H1 (cell line): ENCODE measurements at regions not wholly inside any gene's neighbourhood (a gene's known extent, or its start where the extent isn't known, plus 50 kb on each side); places are given as distances from the start of the nearest gene placed in this dataset.

ENCODE experiments used
- CTCF ChIA-PET: fragments of 300-600 bp; sonication (Branson Sonifier 250); formaldehyde crosslinking; loops from one replicate; lab custom pipeline; 2021; ENCODE audit not compliant: partially characterized antibody; lab: Charles Lee
- POLR2A ChIA-PET: fragments of 300-600 bp; sonication (Branson Sonifier 250); formaldehyde crosslinking; loops from one replicate; lab custom pipeline; 2021; ENCODE audit warnings: inconsistent platforms; ENCODE audit not compliant: partially characterized antibody; lab: Charles Lee
- DNase-seq, 2 experiments: peaks; one replicate each; pipeline versions ENCODE4 v3.0.0 to v3.0.0-alpha.2; 2010 to 2022; ENCODE audit warnings: low spot score in 2 of 2, low read depth in 1 of 2, mixed read lengths in 1 of 2
- FAIRE-seq: peaks from 2 replicates; lab custom pipeline; 2011; peaks lifted over from hg19 to GRCh38; lab: Jason Lieb, UNC
- H2AFZ ChIP-seq: 2 replicates; pipeline ENCODE4 v1.8.1; 2012; ENCODE audit warnings: low read length, inconsistent platforms
- H2AK5ac ChIP-seq: 2 replicates; pipeline ENCODE4 v1.6.1; 2013; ENCODE audit warnings: low read depth, low read length
- H2BK120ac ChIP-seq: replicated peaks from 2 replicates; pipeline ENCODE3; 2013; ENCODE audit warnings: low read depth, low read length, inconsistent platforms
- H2BK12ac ChIP-seq: 2 replicates; pipeline ENCODE4 v1.6.1; 2013; ENCODE audit warnings: low read depth, low read length
- H2BK15ac ChIP-seq: 2 replicates; pipeline ENCODE4 v1.6.1; 2013; ENCODE audit warnings: low read length
- H2BK20ac ChIP-seq: 2 replicates; pipeline ENCODE4 v1.6.1; 2013; ENCODE audit warnings: low read length
- H2BK5ac ChIP-seq: 2 replicates; pipeline ENCODE4 v1.6.1; 2013; ENCODE audit warnings: low read depth, low read length
- H3K14ac ChIP-seq: 2 replicates; pipeline ENCODE4 v1.6.1; 2013; ENCODE audit warnings: inconsistent platforms; ENCODE audit not compliant: insufficient read length
- H3K18ac ChIP-seq: 2 replicates; pipeline ENCODE4 v1.6.1; 2013; ENCODE audit warnings: low read length; ENCODE audit errors: extremely low read depth
- H3K23ac ChIP-seq: 2 replicates; pipeline ENCODE4 v1.6.1; 2013; ENCODE audit warnings: inconsistent platforms; ENCODE audit not compliant: insufficient read length
- H3K23me2 ChIP-seq: 2 replicates; pipeline ENCODE4 v1.6.1; 2013; ENCODE audit warnings: low read depth, low read length
- H3K27ac ChIP-seq: 2 replicates; pipeline ENCODE4 v1.6.1; 2011; ENCODE audit warnings: low read depth, low read length, inconsistent platforms
- H3K27me3 ChIP-seq, 4 experiments: replicated peaks in 1 of 4; 1 replicate in 1 of 4; 2 replicates in 3 of 4; pipeline versions ENCODE4 v1.6.1 to v1.8.1; 2011 to 2013; ENCODE audit warnings: low read length in 3 of 4, mild to moderate bottlenecking in 3 of 4, inconsistent platforms in 2 of 4, mixed read lengths in 2 of 4, moderate library complexity in 1 of 4; ENCODE audit not compliant: control insufficient read depth in 3 of 4, insufficient read depth in 3 of 4; ENCODE audit errors: extremely low read depth in 1 of 4
- H3K36me3 ChIP-seq, 4 experiments: 2 replicates each; pipeline versions ENCODE4 v1.6.1 to v1.8.1; 2011 to 2013; ENCODE audit warnings: mild to moderate bottlenecking in 4 of 4, low read length in 3 of 4, moderate library complexity in 2 of 4, control low read depth in 1 of 4, inconsistent platforms in 1 of 4; ENCODE audit not compliant: insufficient read depth in 4 of 4, control insufficient read depth in 2 of 4
- H3K4ac ChIP-seq: replicated peaks from 2 replicates; pipeline ENCODE3; 2013; ENCODE audit warnings: low read length, low read depth, mixed read lengths, inconsistent platforms; ENCODE audit not compliant: insufficient read length
- H3K4me1 ChIP-seq, 4 experiments: replicated peaks in 1 of 4; 1 replicate in 1 of 4; 2 replicates in 3 of 4; pipeline versions ENCODE4 v1.6.1 to v1.8.1; 2011 to 2013; ENCODE audit warnings: low read length in 3 of 4, inconsistent platforms in 2 of 4, mixed read lengths in 1 of 4; ENCODE audit not compliant: insufficient read depth in 4 of 4, control insufficient read depth in 3 of 4
- H3K4me2 ChIP-seq, 2 experiments: 2 replicates each; pipeline versions ENCODE4 v1.6.1 to v1.8.1; 2011 to 2013; ENCODE audit warnings: low read depth in 2 of 2, low read length in 2 of 2, control low read depth in 1 of 2, inconsistent platforms in 1 of 2, mild to moderate bottlenecking in 1 of 2; ENCODE audit not compliant: insufficient read depth in 1 of 2
- H3K4me3 ChIP-seq, 4 experiments: fragments of 200-600, 300-600 bp in 1 of 4; sonication (generic), shearing (Covaris generic), sonication (Bioruptor Twin) in 1 of 4; 2 replicates each; pipeline versions ENCODE4 v1.5.1 to v1.8.1; 2011 to 2016; ENCODE audit warnings: low read length in 4 of 4, low read depth in 3 of 4, control low read depth in 2 of 4, inconsistent platforms in 2 of 4, mild to moderate bottlenecking in 2 of 4, mixed read lengths in 1 of 4, moderate library complexity in 1 of 4; ENCODE audit not compliant: insufficient read depth in 2 of 4; ENCODE audit errors: extremely low read depth in 1 of 4
- H3K56ac ChIP-seq: replicated peaks from 2 replicates; pipeline ENCODE3; 2013; ENCODE audit warnings: low read depth, mild to moderate bottlenecking, mixed read lengths, low read length, inconsistent platforms; ENCODE audit not compliant: insufficient read length
- H3K79me1 ChIP-seq: 2 replicates; pipeline ENCODE4 v1.6.1; 2013; ENCODE audit warnings: low read depth, low read length, control low read depth
- H3K79me2 ChIP-seq, 2 experiments: 2 replicates each; pipeline versions ENCODE4 v1.6.1 to v1.8.1; 2012 to 2013; ENCODE audit warnings: low read length in 2 of 2, mild to moderate bottlenecking in 2 of 2, inconsistent platforms in 1 of 2; ENCODE audit not compliant: insufficient read depth in 2 of 2, control insufficient read depth in 1 of 2
- H3K9ac ChIP-seq, 4 experiments: replicated peaks in 1 of 4; 1 replicate in 1 of 4; 2 replicates in 3 of 4; pipeline versions ENCODE4 v1.6.1 to v1.8.1; 2011 to 2013; ENCODE audit warnings: low read depth in 3 of 4, low read length in 3 of 4, control low read depth in 2 of 4, mild to moderate bottlenecking in 2 of 4, moderate library complexity in 2 of 4, inconsistent platforms in 1 of 4; ENCODE audit errors: extremely low read depth in 1 of 4
- H3K9me3 ChIP-seq, 2 experiments: 2 replicates each; pipeline versions ENCODE4 v1.6.1 to v1.8.1; 2012 to 2013; ENCODE audit warnings: mild to moderate bottlenecking in 2 of 2, moderate library complexity in 2 of 2, control low read depth in 1 of 2, inconsistent platforms in 1 of 2, low read depth in 1 of 2, low read length in 1 of 2, mixed read lengths in 1 of 2; ENCODE audit not compliant: insufficient read depth in 2 of 2
- H4K20me1 ChIP-seq, 2 experiments: replicated peaks in 1 of 2; 2 replicates each; pipeline versions ENCODE3 to v1.8.1; 2011 to 2013; ENCODE audit warnings: inconsistent platforms in 2 of 2, low read length in 2 of 2, mild to moderate bottlenecking in 1 of 2; ENCODE audit not compliant: insufficient read depth in 2 of 2, control insufficient read depth in 1 of 2
- H4K5ac ChIP-seq: 2 replicates; pipeline ENCODE4 v1.6.1; 2013; ENCODE audit warnings: low read length, low read depth, mixed read lengths, inconsistent platforms; ENCODE audit not compliant: insufficient read length
- H4K8ac ChIP-seq: 2 replicates; pipeline ENCODE4 v1.8.0; 2013; ENCODE audit warnings: mild to moderate bottlenecking, moderate library complexity, low read length, inconsistent platforms; ENCODE audit not compliant: insufficient read depth; ENCODE audit errors: extremely low read depth
- H4K91ac ChIP-seq: replicated peaks from 2 replicates; pipeline ENCODE3; 2013; ENCODE audit warnings: low read length, mixed read lengths, inconsistent platforms; ENCODE audit not compliant: insufficient read length
- CEBPB ChIP-seq: IDR thresholded peaks from 2 replicates; pipeline ENCODE4 v1.6.1; 2012; ENCODE audit warnings: low read depth, low read length
- CHD2 ChIP-seq: IDR thresholded peaks from 2 replicates; pipeline ENCODE4 v1.6.1; 2012; ENCODE audit warnings: low read length, improper control_type of control experiment
- EP300 ChIP-seq, 2 experiments: IDR thresholded peaks; 1 replicate in 1 of 2; 2 replicates in 1 of 2; pipeline ENCODE4 v1.6.1; 2011 to 2012; ENCODE audit warnings: low read depth in 2 of 2, low read length in 2 of 2, mild to moderate bottlenecking in 2 of 2, borderline replicate concordance in 1 of 2, inconsistent platforms in 1 of 2, moderate library complexity in 1 of 2
- EZH2 ChIP-seq: fragments of 200-600 bp; sonication (generic); IDR thresholded peaks from 2 replicates; pipeline ENCODE4 v1.7.1; 2012; ENCODE audit warnings: low read depth, mild to moderate bottlenecking, moderate library complexity, low read length, inconsistent platforms; ENCODE audit not compliant: severe bottlenecking
- GTF2F1 ChIP-seq: IDR thresholded peaks from 2 replicates; pipeline ENCODE4 v1.6.1; 2012; ENCODE audit warnings: low read depth, low read length, improper control_type of control experiment, borderline replicate concordance
- KDM5A ChIP-seq: fragments of 200-600 bp; IDR thresholded peaks from 2 replicates; pipeline ENCODE4 v1.7.1; 2012; ENCODE audit warnings: mild to moderate bottlenecking, low read length, inconsistent platforms, mixed read lengths
- POLR2A ChIP-seq, 2 experiments: IDR thresholded peaks; 1 replicate in 1 of 2; 2 replicates in 1 of 2; pipeline ENCODE4 v1.6.1; 2011; ENCODE audit warnings: low read depth in 2 of 2, low read length in 2 of 2, mild to moderate bottlenecking in 2 of 2; ENCODE audit errors: control extremely low read depth in 1 of 2
- POLR2AphosphoS5 ChIP-seq: IDR thresholded peaks from 2 replicates; pipeline ENCODE4 v1.6.1; 2011; ENCODE audit warnings: low read depth, low read length
- SP1 ChIP-seq: IDR thresholded peaks from 2 replicates; pipeline ENCODE4 v1.6.1; 2011; ENCODE audit warnings: low read depth, low read length
- TCF12 ChIP-seq: IDR thresholded peaks from 2 replicates; pipeline ENCODE4 v1.6.1; 2011; ENCODE audit warnings: low read depth, mild to moderate bottlenecking, low read length
- WGBS, 2 experiments: shearing (Covaris generic) in 1 of 2; methylation state at CpG; one replicate each; pipeline versions ENCODE4 v1.1.6 to v1.1.7; 2013 to 2015; ENCODE audit warnings: low lambda C conversion rate in 2 of 2, mixed read lengths in 2 of 2, inconsistent platforms in 1 of 2, low coverage in 1 of 2, missing lambda C conversion rate in 1 of 2; ENCODE audit not compliant: insufficient replicate concordance in 2 of 2, insufficient coverage in 1 of 2, insufficient read length in 1 of 2; ENCODE audit errors: extremely low coverage in 1 of 2, missing lambda C conversion rate in 1 of 2; 5-methylcytosine and 5-hydroxymethylcytosine counted together
- TF ChIP-seq, protein P1 (sequence below), 3 experiments: IDR thresholded peaks; 1 replicate in 2 of 3; 2 replicates in 1 of 3; pipeline versions ENCODE4 v1.5.1 to v1.6.1; 2011; ENCODE audit warnings: low read length in 3 of 3, mild to moderate bottlenecking in 3 of 3, inconsistent platforms in 2 of 3, low read depth in 1 of 3, moderate library complexity in 1 of 3; ENCODE audit not compliant: insufficient read depth in 1 of 3; ENCODE audit errors: control extremely low read depth in 1 of 3

DNA sequence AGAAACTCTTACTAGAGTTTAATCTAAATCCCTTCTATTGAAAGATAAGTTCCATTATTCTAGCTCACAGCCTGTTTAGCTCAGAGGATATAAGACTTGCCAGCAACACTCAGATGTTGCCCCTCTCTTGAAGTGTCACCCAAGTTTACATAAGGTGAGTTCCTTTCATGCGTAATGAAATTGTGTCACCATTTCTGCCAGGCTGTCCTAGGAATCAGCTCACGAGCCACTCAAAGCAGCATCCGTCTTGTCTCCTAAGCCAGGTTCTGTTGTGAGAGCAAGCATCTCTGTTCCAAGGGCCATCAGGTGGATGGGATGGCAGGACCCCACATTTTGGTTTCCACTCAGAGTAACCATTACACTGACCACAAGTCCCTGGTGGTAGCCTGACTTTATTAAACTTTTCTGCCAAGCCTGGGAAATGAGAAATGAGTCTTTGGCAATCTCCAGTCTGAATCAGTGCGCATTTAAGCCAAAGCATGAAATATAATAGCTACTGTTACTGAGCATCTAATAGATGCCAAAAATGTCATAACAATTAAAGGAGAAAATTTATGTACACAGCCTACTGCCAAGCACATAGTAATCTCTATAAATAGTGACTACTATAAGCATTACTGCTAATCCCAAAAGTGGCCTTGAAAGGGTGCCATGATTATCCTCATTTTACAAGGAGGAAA lies 179.6 kb upstream of the MIR17HG start:
- H3K18ac ChIP-seq, result no peak overlapping the region
- TF ChIP-seq TCF12 (no peak), CHD2 (no peak), GTF2F1 (no peak), POLR2A (IDR thresholded peaks at IDR 0.05; ENCODE audit: control extremely low read depth in 1 of 2, low read depth in 2 of 2, low read length in 2 of 2) (no peak), CEBPB (no peak), EP300 (IDR thresholded peaks at IDR 0.05; ENCODE audit: borderline replicate concordance in 1 of 2, low read depth in 2 of 2, low read length in 2 of 2) (no peak), EZH2 (no peak), POLR2AphosphoS5 (no peak), SP1 (no peak), KDM5A (no peak)
- TF ChIP-seq, protein P1, sequence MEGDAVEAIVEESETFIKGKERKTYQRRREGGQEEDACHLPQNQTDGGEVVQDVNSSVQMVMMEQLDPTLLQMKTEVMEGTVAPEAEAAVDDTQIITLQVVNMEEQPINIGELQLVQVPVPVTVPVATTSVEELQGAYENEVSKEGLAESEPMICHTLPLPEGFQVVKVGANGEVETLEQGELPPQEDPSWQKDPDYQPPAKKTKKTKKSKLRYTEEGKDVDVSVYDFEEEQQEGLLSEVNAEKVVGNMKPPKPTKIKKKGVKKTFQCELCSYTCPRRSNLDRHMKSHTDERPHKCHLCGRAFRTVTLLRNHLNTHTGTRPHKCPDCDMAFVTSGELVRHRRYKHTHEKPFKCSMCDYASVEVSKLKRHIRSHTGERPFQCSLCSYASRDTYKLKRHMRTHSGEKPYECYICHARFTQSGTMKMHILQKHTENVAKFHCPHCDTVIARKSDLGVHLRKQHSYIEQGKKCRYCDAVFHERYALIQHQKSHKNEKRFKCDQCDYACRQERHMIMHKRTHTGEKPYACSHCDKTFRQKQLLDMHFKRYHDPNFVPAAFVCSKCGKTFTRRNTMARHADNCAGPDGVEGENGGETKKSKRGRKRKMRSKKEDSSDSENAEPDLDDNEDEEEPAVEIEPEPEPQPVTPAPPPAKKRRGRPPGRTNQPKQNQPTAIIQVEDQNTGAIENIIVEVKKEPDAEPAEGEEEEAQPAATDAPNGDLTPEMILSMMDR (IDR thresholded peaks at IDR 0.05; ENCODE audit: control extremely low read depth in 1 of 3, insufficient read depth in 1 of 3, low read depth in 1 of 3, low read length in 3 of 3), result no peak
- FAIRE-seq, result no peak
- H2BK5ac ChIP-seq, result no peak overlapping the region
- no peaks in the 10 kb centered on the region for H3K79me2 ChIP-seq
- no peak overlapping the region for H4K8ac ChIP-seq
- no peak overlapping the region for H2BK120ac ChIP-seq
- H3K56ac ChIP-seq, result no peak overlapping the region
- H3K36me3 ChIP-seq, result no peaks in the 10 kb centered on the region
- no peak for DNase-seq
- H3K4me2 ChIP-seq, result no peak overlapping the region
- H4K20me1 ChIP-seq, result no peaks in the 10 kb centered on the region
- no peaks in the 10 kb centered on the region for H3K27me3 ChIP-seq
- no peak overlapping the region for H3K27ac ChIP-seq
- H3K14ac ChIP-seq, result no peak overlapping the region
- peak overlapping the region; percentile 47; the same call in 1 of the 2 replicates for H2BK15ac ChIP-seq
- no peak overlapping the region for H4K91ac ChIP-seq
- ChIA-PET CTCF (interaction anchor here (0.9 to 2.0 kb wide), 5 partner anchors 9 to 80 kb away, joined by 3 to 7 read pairs (median 5); no protein-coding TSS in a partner anchor), POLR2A (no interaction called here)
- no peak overlapping the region for H3K9ac ChIP-seq
- H3K4me3 ChIP-seq, result no peak overlapping the region
- no peak overlapping the region for H2AK5ac ChIP-seq
- H3K4ac ChIP-seq, result no peak overlapping the region
- no peak overlapping the region for H2BK12ac ChIP-seq
- H3K23ac ChIP-seq, result no peak overlapping the region
- no peak overlapping the region for H2BK20ac ChIP-seq
- H3K4me1 ChIP-seq, result peaks cover 0 to 2% (median 0%) of the 10 kb centered on the region in 4 experiments; a peak in 1 of 7 replicates
- H3K23me2 ChIP-seq, result no peaks in the 10 kb centered on the region
- no peaks in the 10 kb centered on the region for H3K9me3 ChIP-seq
- H4K5ac ChIP-seq, result no peak overlapping the region
- no peak overlapping the region for H2AFZ ChIP-seq
- no peaks in the 10 kb centered on the region for H3K79me1 ChIP-seq
- WGBS, 2 experiments, result 93% methylated on average over 4 of the region's 4 CpGs; no CpG with 5 or more reads in 1 of the 2 experiments
